WTC11 (cell line): ENCODE measurements at regions not wholly inside any gene's neighbourhood (a gene's known extent, or its start where the extent isn't known, plus 50 kb on each side); places are given as distances from the start of the nearest gene placed in this dataset.

ENCODE experiments used
- ATAC-seq: fragments of 200-7000 bp; cut with Tn5 transposase; 2 replicates; pipeline ENCODE4 v1.10.0; 2021; ENCODE audit warnings: mild to moderate bottlenecking, moderate library complexity
- CTCF ChIA-PET: fragments of 300-600 bp; sonication (Branson Sonifier 250); formaldehyde crosslinking; loops from one replicate; lab custom pipeline; 2021; ENCODE audit warnings: antibody characterized with exemption; lab: Charles Lee
- POLR2A ChIA-PET: fragments of 350-600 bp; sonication (Branson Sonifier 250); formaldehyde crosslinking; loops from one replicate; lab custom pipeline; 2021; ENCODE audit warnings: antibody characterized with exemption; lab: Charles Lee
- DNase-seq: peaks from one replicate; pipeline ENCODE4 v3.0.0; 2021; ENCODE audit warnings: low spot score
- H3K27ac Mint-ChIP-seq: 2 replicates; pipeline ENCODE4 v1.8.0; 2021; ENCODE audit warnings: mixed read lengths
- H3K27me3 Mint-ChIP-seq: 2 replicates; pipeline ENCODE4 v1.8.0; 2021; ENCODE audit warnings: low read depth, mild to moderate bottlenecking, moderate library complexity, mixed read lengths
- H3K36me3 Mint-ChIP-seq: 2 replicates; pipeline ENCODE4 v1.8.0; 2021; ENCODE audit warnings: mixed read lengths
- H3K4me1 Mint-ChIP-seq: 2 replicates; pipeline ENCODE4 v1.8.0; 2022; ENCODE audit warnings: mixed read lengths
- H3K4me3 Mint-ChIP-seq: 2 replicates; pipeline ENCODE4 v1.8.0; 2021; ENCODE audit warnings: mild to moderate bottlenecking, moderate library complexity, mixed read lengths
- H3K9me3 Mint-ChIP-seq: 2 replicates; pipeline ENCODE4 v1.8.0; 2021; ENCODE audit warnings: mixed read lengths
- ATF2 ChIP-seq: sonication (generic); formaldehyde crosslinking; IDR thresholded peaks from 2 replicates; pipeline ENCODE4 v1.8.1; 2022; ENCODE audit warnings: low read depth, missing genetic modification reagents, borderline replicate concordance
- E2F1 ChIP-seq: sonication (generic); formaldehyde crosslinking; IDR thresholded peaks from 2 replicates; pipeline ENCODE4 v1.8.0; 2022; ENCODE audit warnings: mild to moderate bottlenecking, missing genetic modification reagents
- E2F4 ChIP-seq: sonication (generic); formaldehyde crosslinking; IDR thresholded peaks from 2 replicates; pipeline ENCODE4 v1.8.1; 2022; ENCODE audit warnings: low read depth, mild to moderate bottlenecking, moderate library complexity, missing genetic modification reagents, borderline replicate concordance
- ESRRA ChIP-seq: sonication (generic); formaldehyde crosslinking; IDR thresholded peaks from 2 replicates; pipeline ENCODE4 v1.8.1; 2022; ENCODE audit warnings: mild to moderate bottlenecking, missing genetic modification reagents, borderline replicate concordance
- ETV6 ChIP-seq: sonication (generic); formaldehyde crosslinking; IDR thresholded peaks from 2 replicates; pipeline ENCODE4 v1.8.1; 2022; ENCODE audit warnings: mild to moderate bottlenecking, missing genetic modification reagents
- FOXK1 ChIP-seq: sonication (generic); formaldehyde crosslinking; IDR thresholded peaks from 2 replicates; pipeline ENCODE4 v1.8.0; 2022; ENCODE audit warnings: mild to moderate bottlenecking, moderate library complexity, missing genetic modification reagents
- FOXP1 ChIP-seq: sonication (generic); formaldehyde crosslinking; IDR thresholded peaks from 2 replicates; pipeline ENCODE4 v1.8.0; 2022; ENCODE audit warnings: missing genetic modification reagents, mild to moderate bottlenecking, moderate library complexity, borderline replicate concordance
- GRHL2 ChIP-seq: fragments of 250-450 bp; sonication (Bioruptor Pico); IDR thresholded peaks from 2 replicates; pipeline ENCODE4 v1.8.0; 2022; ENCODE audit warnings: mild to moderate bottlenecking, moderate library complexity; ENCODE audit not compliant: insufficient replicate concordance, severe bottlenecking
- IRF2 ChIP-seq: sonication (generic); formaldehyde crosslinking; IDR thresholded peaks from 2 replicates; pipeline ENCODE4 v1.8.0; 2022; ENCODE audit warnings: low read depth, missing genetic modification reagents, borderline replicate concordance
- JAZF1 ChIP-seq: fragments of 250-450 bp; sonication (Bioruptor Pico); IDR thresholded peaks from 2 replicates; pipeline ENCODE4 v1.9.0; 2021; ENCODE audit warnings: moderate library complexity, mild to moderate bottlenecking, inconsistent platforms
- JUN ChIP-seq: sonication (generic); formaldehyde crosslinking; IDR thresholded peaks from 2 replicates; pipeline ENCODE4 v1.8.0; 2023; ENCODE audit warnings: mild to moderate bottlenecking, missing genetic modification reagents
- NFATC4 ChIP-seq: fragments of 250-450 bp; sonication (Bioruptor Pico); IDR thresholded peaks from 2 replicates; pipeline ENCODE4 v1.9.0; 2021; ENCODE audit warnings: mild to moderate bottlenecking
- NR3C1 ChIP-seq: sonication (generic); formaldehyde crosslinking; conservative IDR thresholded peaks from 2 replicates; pipeline ENCODE4 v1.8.1; 2023; ENCODE audit warnings: low read depth, mild to moderate bottlenecking, missing genetic modification reagents
- OVOL2 ChIP-seq: fragments of 250-450 bp; sonication (Bioruptor Pico); IDR thresholded peaks from 2 replicates; pipeline ENCODE4 v1.9.0; 2021; ENCODE audit warnings: mild to moderate bottlenecking, borderline replicate concordance
- RELA ChIP-seq: sonication (generic); formaldehyde crosslinking; IDR thresholded peaks from 2 replicates; pipeline ENCODE4 v1.8.1; 2022; ENCODE audit warnings: missing genetic modification reagents, mild to moderate bottlenecking, borderline replicate concordance
- SMAD4 ChIP-seq: sonication (generic); formaldehyde crosslinking; IDR thresholded peaks from 2 replicates; pipeline ENCODE4 v1.8.0; 2022; ENCODE audit warnings: mild to moderate bottlenecking, missing genetic modification reagents
- SOX15 ChIP-seq: fragments of 250-450 bp; sonication (Bioruptor Pico); IDR thresholded peaks from 2 replicates; pipeline ENCODE4 v1.9.0; 2021; ENCODE audit warnings: mild to moderate bottlenecking
- SP1 ChIP-seq: sonication (generic); formaldehyde crosslinking; conservative IDR thresholded peaks from 2 replicates; pipeline ENCODE4 v1.8.1; 2022; ENCODE audit warnings: missing genetic modification reagents
- TEAD1 ChIP-seq: sonication (generic); formaldehyde crosslinking; IDR thresholded peaks from 2 replicates; pipeline ENCODE4 v1.8.0; 2022; ENCODE audit warnings: mild to moderate bottlenecking, missing genetic modification reagents
- TEAD4 ChIP-seq: sonication (generic); formaldehyde crosslinking; IDR thresholded peaks from 2 replicates; pipeline ENCODE4 v1.8.0; 2022; ENCODE audit warnings: mild to moderate bottlenecking, missing genetic modification reagents
- ZMAT4 ChIP-seq: fragments of 250-450 bp; sonication (Bioruptor Pico); IDR thresholded peaks from 2 replicates; pipeline ENCODE4 v1.9.0; 2021; ENCODE audit warnings: mild to moderate bottlenecking
- ZNF138 ChIP-seq: sonication (generic); formaldehyde crosslinking; conservative IDR thresholded peaks from 2 replicates; pipeline ENCODE4 v1.8.1; 2022; ENCODE audit warnings: mild to moderate bottlenecking, moderate library complexity, missing genetic modification reagents
- ZNF263 ChIP-seq: sonication (generic); formaldehyde crosslinking; IDR thresholded peaks from 2 replicates; pipeline ENCODE4 v1.8.1; 2022; ENCODE audit warnings: low read depth, mild to moderate bottlenecking, moderate library complexity, missing genetic modification reagents
- ZNF396 ChIP-seq: fragments of 250-450 bp; sonication (Bioruptor Pico); IDR thresholded peaks from 2 replicates; pipeline ENCODE4 v1.8.0; 2021; ENCODE audit warnings: mild to moderate bottlenecking, moderate library complexity, borderline replicate concordance
- ZSCAN18 ChIP-seq: fragments of 250-450 bp; sonication (Bioruptor Pico); IDR thresholded peaks from 2 replicates; pipeline ENCODE4 v2.1.2; 2022; ENCODE audit warnings: mild to moderate bottlenecking, moderate library complexity
- TF ChIP-seq, protein P1 (sequence below): sonication (generic); formaldehyde crosslinking; IDR thresholded peaks from 2 replicates; pipeline ENCODE4 v1.8.1; 2022; ENCODE audit warnings: mild to moderate bottlenecking, missing genetic modification reagents, moderate library complexity, borderline replicate concordance
- TF ChIP-seq, protein P2 (sequence below): fragments of 250-450 bp; sonication (Bioruptor Pico); IDR thresholded peaks from 2 replicates; pipeline ENCODE4 v1.9.0; 2021; ENCODE audit warnings: moderate library complexity, mild to moderate bottlenecking, inconsistent platforms, borderline replicate concordance
- TF ChIP-seq, protein P3 (sequence below): sonication (generic); formaldehyde crosslinking; IDR thresholded peaks from 2 replicates; pipeline ENCODE4 v1.8.0; 2022; ENCODE audit warnings: mild to moderate bottlenecking, missing genetic modification reagents

- no peak overlapping the region for H3K27ac Mint-ChIP-seq
- no peak for DNase-seq
- CTCF ChIA-PET = no interaction called here
Measured at GRCh38 chr20:60447703-60448102, 489.5 kb downstream of the CDH26 start.

DNA sequence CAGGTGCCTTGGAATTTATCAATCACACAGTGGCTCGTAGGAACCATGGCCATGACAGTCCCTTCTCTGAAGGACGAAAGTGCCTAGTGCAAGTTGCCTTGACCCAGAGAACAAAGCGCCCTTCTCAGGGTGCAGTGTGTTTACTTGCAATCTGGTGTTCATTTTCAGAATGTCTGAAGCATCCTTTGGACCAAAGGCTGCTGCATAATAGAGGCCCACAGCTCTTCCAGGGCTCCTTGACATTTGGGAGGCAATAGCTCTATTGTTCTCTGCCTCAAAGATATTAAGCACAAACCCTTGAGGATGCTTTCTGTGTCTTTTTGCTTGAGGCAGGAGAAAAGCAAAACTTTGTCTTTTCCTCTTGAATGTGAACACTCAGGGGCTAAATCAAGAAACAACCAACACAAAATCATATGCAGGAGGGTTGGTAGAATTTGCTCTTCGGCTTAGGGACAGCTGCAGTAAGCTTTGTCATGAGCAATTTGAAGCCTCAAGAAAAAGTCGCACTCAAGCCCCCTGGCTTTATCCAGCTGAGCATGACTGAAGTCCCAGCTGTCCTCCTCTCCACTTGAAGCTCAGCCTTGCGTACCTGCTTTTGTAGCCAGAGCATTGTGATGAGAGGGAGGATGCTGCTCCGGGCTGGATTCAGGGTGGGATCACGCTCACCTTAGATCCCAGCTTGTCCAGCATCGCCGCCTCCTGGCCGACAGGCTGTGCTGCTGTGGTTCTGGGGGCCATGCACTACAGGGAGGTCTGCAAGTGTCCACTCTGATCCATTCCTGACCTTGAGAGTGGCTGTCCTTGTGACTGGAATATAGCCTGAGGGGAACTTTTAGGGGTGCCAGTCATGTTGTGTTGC lies 495.4 kb downstream of the CDH26 start:
- ChIA-PET CTCF (interaction anchor here (1.0 to 2.0 kb wide), 9 partner anchors 10 to 396 kb away, joined by 3 to 15 read pairs (median 4); no protein-coding TSS in a partner anchor), POLR2A (no interaction called here)
- Mint-ChIP-seq H3K36me3 (peaks cover 3% of the 10 kb centered on the region; the same call in 1 of the 2 replicates), H3K27me3 (peaks cover 21% of the 10 kb centered on the region), H3K4me1 (peaks cover 5% of the 10 kb centered on the region; the same call in 1 of the 2 replicates), H3K9me3 (peaks cover 11% of the 10 kb centered on the region), H3K27ac (no peak overlapping the region), H3K4me3 (no peak overlapping the region)
- ATAC-seq (peak; percentile 80), DNase-seq (peak; percentile 65)
- no peak for TF ChIP-seq ZMAT4 (CRISPR knock-in tag)
- TF ChIP-seq GRHL2 (CRISPR knock-in tag) = no peak
- TF ChIP-seq, protein P1, sequence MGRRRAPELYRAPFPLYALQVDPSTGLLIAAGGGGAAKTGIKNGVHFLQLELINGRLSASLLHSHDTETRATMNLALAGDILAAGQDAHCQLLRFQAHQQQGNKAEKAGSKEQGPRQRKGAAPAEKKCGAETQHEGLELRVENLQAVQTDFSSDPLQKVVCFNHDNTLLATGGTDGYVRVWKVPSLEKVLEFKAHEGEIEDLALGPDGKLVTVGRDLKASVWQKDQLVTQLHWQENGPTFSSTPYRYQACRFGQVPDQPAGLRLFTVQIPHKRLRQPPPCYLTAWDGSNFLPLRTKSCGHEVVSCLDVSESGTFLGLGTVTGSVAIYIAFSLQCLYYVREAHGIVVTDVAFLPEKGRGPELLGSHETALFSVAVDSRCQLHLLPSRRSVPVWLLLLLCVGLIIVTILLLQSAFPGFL = no peak
- TF ChIP-seq, protein P2, sequence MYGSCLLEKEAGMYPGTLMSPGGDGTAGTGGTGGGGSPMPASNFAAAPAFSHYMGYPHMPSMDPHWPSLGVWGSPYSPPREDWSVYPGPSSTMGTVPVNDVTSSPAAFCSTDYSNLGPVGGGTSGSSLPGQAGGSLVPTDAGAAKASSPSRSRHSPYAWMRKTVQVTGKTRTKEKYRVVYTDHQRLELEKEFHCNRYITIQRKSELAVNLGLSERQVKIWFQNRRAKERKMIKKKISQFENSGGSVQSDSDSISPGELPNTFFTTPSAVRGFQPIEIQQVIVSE = no peak
- TF ChIP-seq SMAD4 (CRISPR knock-in tag) = no peak
- TF ChIP-seq NR3C1 (CRISPR knock-in tag) = no peak
- TF ChIP-seq ATF2 = no peak
- TF ChIP-seq FOXP1 (CRISPR knock-in tag) = no peak
- no peak for TF ChIP-seq TEAD4 (CRISPR knock-in tag)
- TF ChIP-seq RELA (CRISPR knock-in tag) = no peak
- no peak for TF ChIP-seq NFATC4 (CRISPR knock-in tag)
- TF ChIP-seq FOXK1 (CRISPR knock-in tag) = no peak
- no peak for TF ChIP-seq SOX15 (CRISPR knock-in tag)

More at GRCh38 chr20:60447703-60448102, 489.5 kb downstream of the CDH26 start:
- Mint-ChIP-seq H3K4me3 (no peak overlapping the region), H3K36me3 (peaks cover 5% of the 10 kb centered on the region), H3K9me3 (peaks cover 27% of the 10 kb centered on the region), H3K4me1 (peaks cover 5% of the 10 kb centered on the region; the same call in 1 of the 2 replicates), H3K27me3 (peaks cover 25% of the 10 kb centered on the region)
- no peak for ATAC-seq
- POLR2A ChIA-PET = no interaction called here
- TF ChIP-seq E2F1 (CRISPR knock-in tag) = no peak
- no peak for TF ChIP-seq IRF2
- TF ChIP-seq JAZF1 (CRISPR knock-in tag) = no peak
- TF ChIP-seq FOXK1 (CRISPR knock-in tag) = no peak
- no peak for TF ChIP-seq TEAD4 (CRISPR knock-in tag)
- TF ChIP-seq SP1 (CRISPR knock-in tag) = no peak
- no peak for TF ChIP-seq ZNF396 (CRISPR knock-in tag)
- TF ChIP-seq OVOL2 = no peak
- TF ChIP-seq TEAD1 (CRISPR knock-in tag) = no peak
- no peak for TF ChIP-seq ZNF138 (CRISPR knock-in tag)
- no peak for TF ChIP-seq ESRRA (CRISPR knock-in tag)
- TF ChIP-seq JUN (CRISPR knock-in tag) = no peak
- no peak for TF ChIP-seq E2F4 (CRISPR knock-in tag)
- no peak for TF ChIP-seq ETV6 (CRISPR knock-in tag)
- no peak for TF ChIP-seq ZNF263 (CRISPR knock-in tag)
- no peak for TF ChIP-seq ZSCAN18 (CRISPR knock-in tag)
- TF ChIP-seq, protein P3, sequence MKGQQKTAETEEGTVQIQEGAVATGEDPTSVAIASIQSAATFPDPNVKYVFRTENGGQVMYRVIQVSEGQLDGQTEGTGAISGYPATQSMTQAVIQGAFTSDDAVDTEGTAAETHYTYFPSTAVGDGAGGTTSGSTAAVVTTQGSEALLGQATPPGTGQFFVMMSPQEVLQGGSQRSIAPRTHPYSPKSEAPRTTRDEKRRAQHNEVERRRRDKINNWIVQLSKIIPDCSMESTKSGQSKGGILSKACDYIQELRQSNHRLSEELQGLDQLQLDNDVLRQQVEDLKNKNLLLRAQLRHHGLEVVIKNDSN (CRISPR knock-in tag) = no peak
